Epithelial cell of proximal tubule (primary cell): ENCODE measurements at regions not wholly inside any gene's neighbourhood (a gene's known extent, or its start where the extent isn't known, plus 50 kb on each side); places are given as distances from the start of the nearest gene placed in this dataset.
"Not testable (repeated sequence)": the region's sequence is repeated elsewhere in the genome, so short reads cannot be mapped to it uniquely, and the experiment has no call there.

Experiments used
- DNase-seq: peaks from one replicate; pipeline ENCODE4 v3.0.0-alpha.2; 2011; ENCODE audit warnings: low read depth
- H3K4me3 ChIP-seq: 2 replicates; pipeline ENCODE4 v1.5.1; 2011; ENCODE audit warnings: low read depth, mild to moderate bottlenecking, low read length
- CTCF ChIP-seq: conservative IDR thresholded peaks from 2 replicates; pipeline ENCODE4 v1.5.1; 2012; ENCODE audit warnings: low read depth, mild to moderate bottlenecking, low read length

- no peak for TF ChIP-seq CTCF
- no peak overlapping the region for H3K4me3 ChIP-seq
- no peak for DNase-seq
Measured at GRCh38 chr6:122180132-122180531, 219.3 kb upstream of the HSF2 start.

- no peak overlapping the region for H3K4me3 ChIP-seq
- DNase-seq, result no peak
- no peak for TF ChIP-seq CTCF
Measured at GRCh38 chr6:122182061-122182460, 217.4 kb upstream of the HSF2 start.

- no peak overlapping the region for H3K4me3 ChIP-seq
- no peak for DNase-seq
- peak; percentile 35 for TF ChIP-seq CTCF
Measured at GRCh38 chr6:122184401-122184827, 215.0 kb upstream of the HSF2 start.

DNA sequence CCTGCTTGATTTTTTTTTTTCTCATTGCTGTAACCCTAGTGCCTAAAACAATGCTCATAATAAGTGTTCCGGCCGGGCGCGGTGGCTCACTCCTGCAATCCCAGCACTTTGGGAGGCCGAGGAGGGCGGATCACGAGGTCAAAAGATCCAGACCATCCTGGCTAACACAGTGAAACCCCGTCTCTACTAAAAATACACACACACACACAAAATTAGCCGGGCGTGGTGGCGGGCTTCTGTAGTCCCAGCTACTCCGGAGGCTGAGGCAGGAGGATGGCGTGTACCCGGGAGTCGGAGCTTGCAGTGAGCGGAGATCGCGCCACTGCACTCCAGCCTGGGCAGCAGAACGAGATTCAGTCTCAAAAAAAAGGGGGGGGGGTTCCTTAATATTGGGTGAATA, 214.0 kb upstream of the HSF2 start:
- not testable (repeated sequence) for H3K4me3 ChIP-seq, DNase-seq

DNA sequence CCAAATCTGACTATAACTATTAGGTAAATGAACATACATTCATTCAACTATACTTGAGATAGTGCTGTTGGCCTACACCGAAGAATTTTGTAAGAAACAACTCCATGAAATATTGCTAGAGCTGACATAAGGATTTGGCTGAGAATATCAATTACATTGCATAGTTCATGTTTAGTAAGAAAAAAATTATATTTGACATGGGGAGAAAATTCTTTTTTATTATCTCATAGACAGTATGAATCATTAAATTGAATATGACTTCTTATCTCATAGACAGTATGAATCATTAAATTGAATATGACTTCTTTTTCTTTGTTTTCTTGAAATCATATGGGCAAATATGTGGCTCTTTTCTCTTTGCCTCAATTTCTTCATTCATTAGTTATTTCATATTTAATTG, 212.3 kb upstream of the HSF2 start:
- no peak for DNase-seq
- TF ChIP-seq CTCF, result no peak
- no peak overlapping the region for H3K4me3 ChIP-seq

- no peak overlapping the region for H3K4me3 ChIP-seq
- no peak for DNase-seq
- no peak for TF ChIP-seq CTCF
Measured at GRCh38 chr6:122198922-122199321, 200.5 kb upstream of the HSF2 start.

- no peak for TF ChIP-seq CTCF
- no peak overlapping the region for H3K4me3 ChIP-seq
- no peak for DNase-seq
Measured at GRCh38 chr6:122200440-122200839, 199.0 kb upstream of the HSF2 start.
